Stimulated activated effector memory CD8-positive, alpha-beta T cell treated with anti-CD3 and anti-CD28 coated beads, Interleukin-12 subunit alpha, Interleukin-12 subunit beta, amount 100 ng/mL, for 72 hours (primary cell): ENCODE measurements at regions not wholly inside any gene's neighbourhood (a gene's known extent, or its start where the extent isn't known, plus 50 kb on each side); places are given as distances from the start of the nearest gene placed in this dataset.

Experiments used
- ATAC-seq: fragments of 150-1000 bp; cut with Tn5 transposase; 2 replicates; pipeline ENCODE4 v1.10.0; 2021
- DNase-seq, 2 donors: peaks; one replicate each; pipeline ENCODE4 v3.0.0; 2021 to 2022; ENCODE audit warnings: low spot score in 2 of 2
- H3K27ac Mint-ChIP-seq: one replicate; pipeline ENCODE4 v1.8.0; 2022; ENCODE audit warnings: mild to moderate bottlenecking, mixed read lengths
- H3K36me3 Mint-ChIP-seq: one replicate; pipeline ENCODE4 v1.8.0; 2022; ENCODE audit warnings: mild to moderate bottlenecking, mixed read lengths
- H3K4me1 Mint-ChIP-seq: one replicate; pipeline ENCODE4 v1.8.0; 2022; ENCODE audit warnings: mixed read lengths
- H3K4me3 Mint-ChIP-seq: one replicate; pipeline ENCODE4 v1.8.0; 2022; ENCODE audit warnings: mild to moderate bottlenecking, mixed read lengths
- H3K9me3 Mint-ChIP-seq: one replicate; pipeline ENCODE4 v1.8.0; 2022; ENCODE audit warnings: mixed read lengths

GRCh38 chr4:165715989-165716388 lies 157.0 kb upstream of the TLL1 start:
- Mint-ChIP-seq H3K9me3 (peaks cover 4% of the 10 kb centered on the region), H3K36me3 (no peaks in the 10 kb centered on the region), H3K27ac (no peak overlapping the region), H3K4me1 (no peaks in the 10 kb centered on the region), H3K4me3 (no peak overlapping the region)
- DNase-seq (no peak), ATAC-seq (no peak)

GRCh38 chr4:165716472-165716871 lies 156.6 kb upstream of the TLL1 start:
- no peak for ATAC-seq
- Mint-ChIP-seq H3K4me3 (no peak overlapping the region), H3K9me3 (peaks cover 4% of the 10 kb centered on the region), H3K27ac (no peak overlapping the region), H3K4me1 (no peaks in the 10 kb centered on the region), H3K36me3 (no peaks in the 10 kb centered on the region)
- no peak for DNase-seq

GRCh38 chr4:165718660-165719059 lies 154.4 kb upstream of the TLL1 start:
- H3K4me3 Mint-ChIP-seq = no peak overlapping the region
- DNase-seq = no peak
- H3K9me3 Mint-ChIP-seq = no peaks in the 10 kb centered on the region
- no peaks in the 10 kb centered on the region for H3K36me3 Mint-ChIP-seq
- H3K4me1 Mint-ChIP-seq = no peaks in the 10 kb centered on the region
- no peak for ATAC-seq
- no peak overlapping the region for H3K27ac Mint-ChIP-seq

GRCh38 chr4:165720411-165721082 lies 152.5 kb upstream of the TLL1 start:
- Mint-ChIP-seq H3K4me1 (no peaks in the 10 kb centered on the region), H3K27ac (no peak overlapping the region), H3K9me3 (no peaks in the 10 kb centered on the region), H3K36me3 (no peaks in the 10 kb centered on the region), H3K4me3 (no peak overlapping the region)
- DNase-seq (no peak), ATAC-seq (no peak)

- H3K4me1 Mint-ChIP-seq = no peaks in the 10 kb centered on the region
- H3K27ac Mint-ChIP-seq = no peak overlapping the region
- no peaks in the 10 kb centered on the region for H3K9me3 Mint-ChIP-seq
- ATAC-seq = no peak
- no peaks in the 10 kb centered on the region for H3K36me3 Mint-ChIP-seq
- H3K4me3 Mint-ChIP-seq = no peak overlapping the region
- DNase-seq = no peak
Measured at GRCh38 chr4:165721815-165722214, 151.2 kb upstream of the TLL1 start.

GRCh38 chr4:165723051-165723795 lies 149.8 kb upstream of the TLL1 start:
- Mint-ChIP-seq H3K4me3 (no peak overlapping the region), H3K4me1 (no peaks in the 10 kb centered on the region), H3K9me3 (peaks cover 4% of the 10 kb centered on the region), H3K27ac (no peak overlapping the region), H3K36me3 (no peaks in the 10 kb centered on the region)
- ATAC-seq (no peak), DNase-seq (no peak)

- H3K9me3 Mint-ChIP-seq = peaks cover 4% of the 10 kb centered on the region
- H3K4me1 Mint-ChIP-seq = no peaks in the 10 kb centered on the region
- no peaks in the 10 kb centered on the region for H3K36me3 Mint-ChIP-seq
- DNase-seq = no peak
- no peak for ATAC-seq
- H3K27ac Mint-ChIP-seq = no peak overlapping the region
- H3K4me3 Mint-ChIP-seq = no peak overlapping the region
Measured at GRCh38 chr4:165724786-165725185, 148.3 kb upstream of the TLL1 start.

- Mint-ChIP-seq H3K4me1 (no peaks in the 10 kb centered on the region), H3K36me3 (no peaks in the 10 kb centered on the region), H3K9me3 (peaks cover 4% of the 10 kb centered on the region), H3K4me3 (no peak overlapping the region), H3K27ac (no peak overlapping the region)
- no peak for ATAC-seq
- no peak for DNase-seq
Measured at GRCh38 chr4:165725352-165725751, 147.7 kb upstream of the TLL1 start.

- ATAC-seq (no peak), DNase-seq (no peak)
- H3K4me3 Mint-ChIP-seq = no peak overlapping the region
- no peaks in the 10 kb centered on the region for H3K4me1 Mint-ChIP-seq
- no peaks in the 10 kb centered on the region for H3K36me3 Mint-ChIP-seq
- H3K9me3 Mint-ChIP-seq = peaks cover 7% of the 10 kb centered on the region
- no peak overlapping the region for H3K27ac Mint-ChIP-seq
Measured at GRCh38 chr4:165726831-165727230, 146.2 kb upstream of the TLL1 start.

- DNase-seq (no peak), ATAC-seq (no peak)
- Mint-ChIP-seq H3K4me1 (no peaks in the 10 kb centered on the region), H3K9me3 (peaks cover 4% of the 10 kb centered on the region), H3K27ac (no peak overlapping the region), H3K4me3 (no peak overlapping the region), H3K36me3 (no peaks in the 10 kb centered on the region)
Measured at GRCh38 chr4:165737309-165737972, 135.6 kb upstream of the TLL1 start.

GRCh38 chr4:165738571-165738970 lies 134.5 kb upstream of the TLL1 start:
- Mint-ChIP-seq H3K9me3 (peaks cover 4% of the 10 kb centered on the region), H3K27ac (no peak overlapping the region), H3K4me1 (no peaks in the 10 kb centered on the region), H3K36me3 (no peaks in the 10 kb centered on the region), H3K4me3 (no peak overlapping the region)
- ATAC-seq (no peak), DNase-seq (no peak)

- H3K36me3 Mint-ChIP-seq = no peaks in the 10 kb centered on the region
- H3K4me3 Mint-ChIP-seq = no peak overlapping the region
- H3K27ac Mint-ChIP-seq = no peak overlapping the region
- peaks cover 6% of the 10 kb centered on the region for H3K9me3 Mint-ChIP-seq
- no peaks in the 10 kb centered on the region for H3K4me1 Mint-ChIP-seq
- ATAC-seq = no peak
- DNase-seq = no peak
Measured at GRCh38 chr4:165740911-165741310, 132.1 kb upstream of the TLL1 start.

GRCh38 chr4:165743422-165743821 lies 129.6 kb upstream of the TLL1 start:
- H3K27ac Mint-ChIP-seq = no peak overlapping the region
- no peaks in the 10 kb centered on the region for H3K36me3 Mint-ChIP-seq
- ATAC-seq = no peak
- no peak overlapping the region for H3K4me3 Mint-ChIP-seq
- DNase-seq = no peak
- H3K9me3 Mint-ChIP-seq = peaks cover 3% of the 10 kb centered on the region
- H3K4me1 Mint-ChIP-seq = no peaks in the 10 kb centered on the region

- Mint-ChIP-seq H3K27ac (no peak overlapping the region), H3K36me3 (no peaks in the 10 kb centered on the region), H3K4me3 (no peak overlapping the region), H3K9me3 (peaks cover 6% of the 10 kb centered on the region), H3K4me1 (no peaks in the 10 kb centered on the region)
- DNase-seq (no peak), ATAC-seq (no peak)
Measured at GRCh38 chr4:165744370-165744769, 128.7 kb upstream of the TLL1 start.

- Mint-ChIP-seq H3K4me1 (no peaks in the 10 kb centered on the region), H3K9me3 (peaks cover 12% of the 10 kb centered on the region), H3K27ac (no peak overlapping the region), H3K4me3 (no peak overlapping the region), H3K36me3 (no peaks in the 10 kb centered on the region)
- no peak for ATAC-seq
- no peak for DNase-seq
Measured at GRCh38 chr4:165748321-165748720, 124.7 kb upstream of the TLL1 start.

- Mint-ChIP-seq H3K4me3 (no peak overlapping the region), H3K27ac (no peak overlapping the region), H3K4me1 (no peaks in the 10 kb centered on the region), H3K36me3 (no peaks in the 10 kb centered on the region), H3K9me3 (peaks cover 15% of the 10 kb centered on the region)
- DNase-seq = no peak
- peak; percentile 11 for ATAC-seq
Measured at GRCh38 chr4:165751882-165752281, 121.2 kb upstream of the TLL1 start.
